ENCODE measurements at regions not wholly inside any gene's neighbourhood (a gene's known extent, or its start where the extent isn't known, plus 50 kb on each side); places are given as distances from the start of the nearest gene placed in this dataset.

DNA sequence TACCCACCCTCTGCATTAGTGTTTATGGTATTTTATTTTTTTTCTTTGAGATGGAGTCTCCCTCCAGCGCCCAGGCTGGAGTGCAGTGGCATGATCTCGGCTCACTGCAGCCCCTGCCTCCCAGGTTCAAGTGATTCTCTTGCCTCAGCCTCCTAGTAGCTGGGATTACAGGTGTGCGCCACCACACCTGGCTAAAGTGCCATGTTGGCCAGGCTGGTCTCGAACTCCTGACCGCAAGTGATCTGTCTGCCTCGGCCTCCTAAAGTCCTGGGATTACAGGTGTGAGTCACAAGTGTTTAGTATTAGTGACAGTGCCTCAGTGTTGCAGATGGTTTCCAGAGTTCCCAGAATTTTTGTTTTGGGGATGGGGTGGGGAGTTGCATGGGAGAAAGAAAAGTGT lies 120.3 kb downstream of the NPY start:
- WGBS (ENCODE audit: low lambda C conversion rate, missing lambda C conversion rate): 91% methylated on average over 6 of the region's 6 CpGs
- no peak for DNase-seq (ENCODE audit: low spot score)
- no peak overlapping the region for H2AFZ ChIP-seq
- no peak overlapping the region for H3K4me3 ChIP-seq
- no peaks in the 10 kb centered on the region for H3K79me2 ChIP-seq
- no peak overlapping the region for H3K4me2 ChIP-seq
- H3K9me2 ChIP-seq (replicated peaks; ENCODE audit: insufficient read depth): no peaks in the 10 kb centered on the region
- no peaks in the 10 kb centered on the region for H3K4me1 ChIP-seq (ENCODE audit: insufficient read depth)
- H3K9me3 ChIP-seq (ENCODE audit: low read depth): no peaks in the 10 kb centered on the region
- H3K27me3 ChIP-seq: no peaks in the 10 kb centered on the region
- H3K36me3 ChIP-seq (replicated peaks; ENCODE audit: insufficient read depth, low read depth): no peaks in the 10 kb centered on the region
- no peaks in the 10 kb centered on the region for H4K20me1 ChIP-seq (ENCODE audit: insufficient read depth, poor library complexity, severe bottlenecking)
- H3K27ac ChIP-seq: no peak overlapping the region
- TF ChIP-seq EZH2 (IDR thresholded peaks at IDR 0.05; ENCODE audit: borderline replicate concordance) (no peak), EZH2phosphoT487 (IDR thresholded peaks at IDR 0.05; ENCODE audit: low read depth, severe bottlenecking, unreplicated experiment) (no peak)
- TF ChIP-seq, protein P1, sequence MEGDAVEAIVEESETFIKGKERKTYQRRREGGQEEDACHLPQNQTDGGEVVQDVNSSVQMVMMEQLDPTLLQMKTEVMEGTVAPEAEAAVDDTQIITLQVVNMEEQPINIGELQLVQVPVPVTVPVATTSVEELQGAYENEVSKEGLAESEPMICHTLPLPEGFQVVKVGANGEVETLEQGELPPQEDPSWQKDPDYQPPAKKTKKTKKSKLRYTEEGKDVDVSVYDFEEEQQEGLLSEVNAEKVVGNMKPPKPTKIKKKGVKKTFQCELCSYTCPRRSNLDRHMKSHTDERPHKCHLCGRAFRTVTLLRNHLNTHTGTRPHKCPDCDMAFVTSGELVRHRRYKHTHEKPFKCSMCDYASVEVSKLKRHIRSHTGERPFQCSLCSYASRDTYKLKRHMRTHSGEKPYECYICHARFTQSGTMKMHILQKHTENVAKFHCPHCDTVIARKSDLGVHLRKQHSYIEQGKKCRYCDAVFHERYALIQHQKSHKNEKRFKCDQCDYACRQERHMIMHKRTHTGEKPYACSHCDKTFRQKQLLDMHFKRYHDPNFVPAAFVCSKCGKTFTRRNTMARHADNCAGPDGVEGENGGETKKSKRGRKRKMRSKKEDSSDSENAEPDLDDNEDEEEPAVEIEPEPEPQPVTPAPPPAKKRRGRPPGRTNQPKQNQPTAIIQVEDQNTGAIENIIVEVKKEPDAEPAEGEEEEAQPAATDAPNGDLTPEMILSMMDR (IDR thresholded peaks at IDR 0.05; ENCODE audit: poor library complexity): no peak

DNA sequence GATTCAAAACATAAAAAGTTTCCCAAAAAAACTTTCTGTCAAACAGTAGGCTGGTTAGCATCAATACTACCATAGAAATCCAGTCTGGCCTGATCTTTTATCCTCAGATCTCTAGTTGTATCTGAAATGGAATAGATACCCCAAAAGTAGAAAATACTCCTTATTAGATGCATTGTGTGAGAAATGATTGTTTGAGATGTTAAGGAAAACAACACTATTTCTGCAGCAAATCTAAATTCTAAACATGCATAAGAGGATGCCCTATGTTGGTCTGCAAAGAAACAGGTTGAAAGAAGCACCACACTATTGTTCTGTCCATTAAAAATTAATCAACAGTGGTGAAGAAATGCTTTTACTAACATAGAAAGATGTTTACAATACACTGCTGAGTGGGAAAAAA lies 121.0 kb downstream of the NPY start:
- Histone ChIP-seq H3K79me2 (no peaks in the 10 kb centered on the region), H3K4me1 (ENCODE audit: insufficient read depth) (no peaks in the 10 kb centered on the region), H4K20me1 (ENCODE audit: insufficient read depth, poor library complexity, severe bottlenecking) (no peaks in the 10 kb centered on the region), H3K9me2 (replicated peaks; ENCODE audit: insufficient read depth) (no peaks in the 10 kb centered on the region), H2AFZ (no peak overlapping the region), H3K4me3 (no peak overlapping the region), H3K4me2 (no peak overlapping the region), H3K27me3 (no peaks in the 10 kb centered on the region), H3K36me3 (replicated peaks; ENCODE audit: insufficient read depth, low read depth) (no peaks in the 10 kb centered on the region), H3K9me3 (ENCODE audit: low read depth) (no peaks in the 10 kb centered on the region), H3K27ac (no peak overlapping the region)
- TF ChIP-seq, protein P1 (IDR thresholded peaks at IDR 0.05; ENCODE audit: poor library complexity): no peak
- TF ChIP-seq EZH2phosphoT487 (IDR thresholded peaks at IDR 0.05; ENCODE audit: low read depth, severe bottlenecking, unreplicated experiment) (no peak), EZH2 (IDR thresholded peaks at IDR 0.05; ENCODE audit: borderline replicate concordance) (no peak)
- no peak for DNase-seq (ENCODE audit: low spot score)

DNA sequence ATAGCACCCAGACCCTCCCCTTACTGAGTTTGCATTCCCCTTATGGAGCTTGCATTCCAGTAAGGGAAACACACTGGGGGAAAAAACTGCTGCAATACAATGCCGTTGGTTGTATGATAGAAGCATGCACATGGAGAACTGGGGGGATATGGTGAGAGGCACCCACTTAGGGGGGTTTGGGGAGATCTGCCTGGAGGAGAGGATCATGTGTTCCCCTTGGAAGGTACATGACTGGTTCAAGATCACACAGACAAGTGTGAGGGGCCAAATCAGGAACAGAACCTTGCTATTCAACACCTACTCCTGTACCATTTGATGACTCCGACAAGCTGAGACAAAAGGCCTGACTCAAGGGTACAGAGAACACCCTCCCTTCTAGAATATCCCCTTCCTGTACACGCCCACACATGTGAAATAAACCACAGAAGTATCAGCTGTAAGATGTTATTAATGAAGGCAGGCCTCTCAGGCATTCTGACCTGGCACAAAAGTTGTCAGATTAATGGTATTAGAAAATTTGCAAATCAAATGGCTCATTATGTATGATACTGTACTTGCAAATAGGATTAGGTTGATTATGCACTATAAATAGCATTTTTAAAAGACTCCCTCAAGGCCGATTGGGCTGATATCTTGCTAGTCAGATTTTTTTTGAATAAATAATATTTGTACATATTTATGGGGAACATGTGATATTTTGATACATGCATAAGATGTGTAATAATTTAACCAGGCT lies 122.2 kb downstream of the NPY start:
- H3K36me3 ChIP-seq (replicated peaks; ENCODE audit: insufficient read depth, low read depth): no peaks in the 10 kb centered on the region
- TF ChIP-seq, protein P1 (IDR thresholded peaks at IDR 0.05; ENCODE audit: poor library complexity): no peak
- no peak for TF ChIP-seq EZH2 (IDR thresholded peaks at IDR 0.05; ENCODE audit: borderline replicate concordance)
- no peak for TF ChIP-seq EZH2phosphoT487 (IDR thresholded peaks at IDR 0.05; ENCODE audit: low read depth, severe bottlenecking, unreplicated experiment)
- no peak overlapping the region for H2AFZ ChIP-seq
- H3K27me3 ChIP-seq: no peaks in the 10 kb centered on the region
- no peaks in the 10 kb centered on the region for H3K9me3 ChIP-seq (ENCODE audit: low read depth)
- H3K9me2 ChIP-seq (replicated peaks; ENCODE audit: insufficient read depth): no peaks in the 10 kb centered on the region
- 86% methylated on average over 4 of the region's 4 CpGs for WGBS (ENCODE audit: low lambda C conversion rate, missing lambda C conversion rate)
- H3K4me2 ChIP-seq: no peak overlapping the region
- H3K27ac ChIP-seq: no peak overlapping the region
- H3K4me3 ChIP-seq: no peak overlapping the region
- no peaks in the 10 kb centered on the region for H3K79me2 ChIP-seq
- no peaks in the 10 kb centered on the region for H3K4me1 ChIP-seq (ENCODE audit: insufficient read depth)
- DNase-seq (ENCODE audit: low spot score): no peak
- H4K20me1 ChIP-seq (ENCODE audit: insufficient read depth, poor library complexity, severe bottlenecking): no peaks in the 10 kb centered on the region

Measured in hepatocyte (in vitro differentiated cells).